Cardiac muscle cell (in vitro differentiated cells and primary cell): ENCODE measurements at regions not wholly inside any gene's neighbourhood (a gene's known extent, or its start where the extent isn't known, plus 50 kb on each side); places are given as distances from the start of the nearest gene placed in this dataset.

Experiments
- DNase-seq, 2 donors: peaks; one replicate each; pipeline versions ENCODE4 v3.0.0 to v3.0.0-alpha.2; 2010 to 2017; ENCODE audit warnings: low read depth in 1 of 2, low spot score in 1 of 2
- H3K27ac ChIP-seq: fragments of 200-600 bp; sonication (generic); 2 replicates; pipeline ENCODE4 v1.5.1; 2016
- H3K27me3 ChIP-seq: fragments of 200-600 bp; sonication (generic); 2 replicates; pipeline ENCODE4 v1.6.0; 2016; ENCODE audit warnings: control low read depth
- H3K36me3 ChIP-seq: fragments of 200-600 bp; sonication (generic); 2 replicates; pipeline ENCODE4 v1.5.1; 2016; ENCODE audit warnings: control low read depth
- H3K4me1 ChIP-seq: fragments of 200-600 bp; sonication (generic); 2 replicates; pipeline ENCODE4 v1.8.1; 2017; ENCODE audit warnings: low read depth, mild to moderate bottlenecking, mixed run types
- H3K4me3 ChIP-seq: fragments of 200-600 bp; sonication (generic); 2 replicates; pipeline ENCODE4 v1.5.1; 2016; ENCODE audit warnings: mild to moderate bottlenecking
- H3K9me3 ChIP-seq: fragments of 200-600 bp; sonication (generic); 2 replicates; pipeline ENCODE4 v1.5.1; 2017; ENCODE audit warnings: low read depth, mild to moderate bottlenecking, control low read depth
- CTCF ChIP-seq: IDR thresholded peaks from 2 replicates; pipeline ENCODE4 v1.5.1; 2012; ENCODE audit warnings: low read depth, mild to moderate bottlenecking, low read length

- no peak for DNase-seq
- no peak for TF ChIP-seq CTCF
- Histone ChIP-seq H3K4me1 (no peaks in the 10 kb centered on the region), H3K27ac (no peak overlapping the region), H3K36me3 (no peaks in the 10 kb centered on the region), H3K9me3 (no peaks in the 10 kb centered on the region), H3K4me3 (no peak overlapping the region), H3K27me3 (peaks cover 28% of the 10 kb centered on the region)
These were observed 212.9 kb downstream of the MTX2 start for GRCh38 chr2:176482107-176482506.

GRCh38 chr2:176483476-176483875 is 214.2 kb downstream of the MTX2 start:
- Histone ChIP-seq H3K36me3 (no peaks in the 10 kb centered on the region), H3K27me3 (peaks cover 28% of the 10 kb centered on the region), H3K27ac (no peak overlapping the region), H3K4me1 (no peaks in the 10 kb centered on the region), H3K9me3 (no peaks in the 10 kb centered on the region), H3K4me3 (no peak overlapping the region)
- no peak for DNase-seq
- no peak for TF ChIP-seq CTCF

GRCh38 chr2:176483901-176484568 is 214.8 kb downstream of the MTX2 start:
- Histone ChIP-seq H3K27ac (no peak overlapping the region), H3K9me3 (no peaks in the 10 kb centered on the region), H3K36me3 (no peaks in the 10 kb centered on the region), H3K4me3 (no peak overlapping the region), H3K27me3 (peaks cover 33% of the 10 kb centered on the region), H3K4me1 (no peaks in the 10 kb centered on the region)
- no peak for TF ChIP-seq CTCF
- no peak for DNase-seq

- peak in 1 of 2 donors; percentile 55 for DNase-seq
- Histone ChIP-seq H3K4me1 (no peaks in the 10 kb centered on the region), H3K4me3 (no peak overlapping the region), H3K27me3 (peaks cover 40% of the 10 kb centered on the region), H3K36me3 (no peaks in the 10 kb centered on the region), H3K27ac (no peak overlapping the region), H3K9me3 (no peaks in the 10 kb centered on the region)
- TF ChIP-seq CTCF: no peak
These were observed 215.6 kb downstream of the MTX2 start for GRCh38 chr2:176484838-176485237.

- Histone ChIP-seq H3K36me3 (no peaks in the 10 kb centered on the region), H3K4me3 (no peak overlapping the region), H3K4me1 (no peaks in the 10 kb centered on the region), H3K27me3 (peaks cover 28% of the 10 kb centered on the region), H3K9me3 (no peaks in the 10 kb centered on the region), H3K27ac (no peak overlapping the region)
- DNase-seq: no peak
- TF ChIP-seq CTCF: no peak
These were observed 219.2 kb downstream of the MTX2 start for GRCh38 chr2:176488431-176488830.
